GM21576 (cell line): ENCODE measurements at regions not wholly inside any gene's neighbourhood (a gene's known extent, or its start where the extent isn't known, plus 50 kb on each side); places are given as distances from the start of the nearest gene placed in this dataset.
"Not testable (repeated sequence)": the region's sequence is repeated elsewhere in the genome, so short reads cannot be mapped to it uniquely, and the experiment has no call there.

ENCODE experiments used
- ATAC-seq: cut with Tn5 transposase; IDR thresholded peaks from one replicate; pipeline ENCODE4 v1.9.1; 2021; ENCODE audit warnings: mild to moderate bottlenecking, moderate library complexity; ENCODE audit not compliant: unreplicated experiment

DNA sequence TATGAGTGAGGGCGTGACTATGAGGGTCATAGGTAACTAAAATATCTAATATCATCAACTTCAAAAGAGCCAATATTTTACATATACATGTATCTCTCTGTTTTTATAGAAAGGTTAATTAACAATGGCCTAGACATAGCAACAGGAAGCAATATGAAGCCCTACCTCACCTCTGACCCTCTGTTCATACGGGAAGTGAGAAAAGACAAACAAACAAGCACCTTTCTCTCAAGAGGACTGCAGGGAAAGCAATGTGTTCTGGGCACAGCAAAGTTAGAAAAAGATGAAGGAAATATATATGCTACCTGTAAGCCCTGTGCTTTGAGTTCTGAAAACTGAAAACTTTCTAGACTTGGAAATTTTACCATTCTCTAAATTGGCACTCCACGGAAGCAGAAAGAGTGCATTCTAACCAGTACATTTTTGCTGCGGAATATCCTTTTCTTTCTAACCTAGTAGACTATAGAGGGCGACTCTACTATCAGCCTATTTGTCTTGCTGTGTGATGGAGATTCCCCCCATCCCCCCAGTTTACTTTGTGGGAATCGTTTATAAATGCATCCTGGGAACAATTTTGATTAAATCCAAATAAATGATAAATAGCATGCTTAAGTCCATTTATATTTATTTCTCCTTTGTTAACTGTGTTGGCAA, 830.4 kb upstream of the FAT3 start:
- no peak for ATAC-seq

DNA sequence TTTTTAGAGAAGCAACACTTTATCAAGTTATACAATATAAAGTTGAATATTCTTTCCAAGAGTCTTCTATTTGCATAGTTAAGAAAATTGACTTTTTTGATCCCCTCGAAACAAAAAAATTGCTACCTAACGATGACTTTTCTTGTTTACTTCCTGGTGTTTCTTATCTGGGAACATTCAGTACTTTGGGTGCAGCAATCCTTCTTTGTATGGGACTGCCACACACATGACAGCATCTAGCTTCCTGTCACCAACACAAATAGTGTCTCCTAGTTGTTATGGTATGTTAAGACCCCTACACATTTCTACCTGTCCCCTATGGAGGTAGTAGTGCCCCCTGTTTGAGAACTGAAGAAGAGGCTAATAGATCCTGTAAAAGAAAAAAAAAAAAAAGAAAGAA, 841.7 kb upstream of the FAT3 start:
- no peak for ATAC-seq

DNA sequence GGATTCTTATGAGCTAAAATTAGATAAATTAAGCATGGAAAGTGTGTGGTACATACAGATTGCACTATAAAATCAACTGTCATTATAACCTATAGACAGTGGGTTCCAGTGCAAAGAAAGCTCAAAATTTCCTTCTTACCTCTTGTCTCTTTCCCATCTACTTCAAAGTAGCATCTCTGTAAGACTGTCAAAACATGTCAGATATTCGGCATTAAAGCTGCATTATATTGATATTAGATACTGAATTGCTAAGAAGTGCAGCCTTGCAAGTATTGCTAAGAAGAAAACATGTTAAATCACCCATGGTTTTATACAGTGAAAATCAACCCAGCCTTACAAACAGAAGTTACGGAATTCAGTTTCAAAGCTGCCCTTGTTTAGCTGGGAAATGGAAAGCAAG, 849.8 kb upstream of the FAT3 start:
- no peak for ATAC-seq

DNA sequence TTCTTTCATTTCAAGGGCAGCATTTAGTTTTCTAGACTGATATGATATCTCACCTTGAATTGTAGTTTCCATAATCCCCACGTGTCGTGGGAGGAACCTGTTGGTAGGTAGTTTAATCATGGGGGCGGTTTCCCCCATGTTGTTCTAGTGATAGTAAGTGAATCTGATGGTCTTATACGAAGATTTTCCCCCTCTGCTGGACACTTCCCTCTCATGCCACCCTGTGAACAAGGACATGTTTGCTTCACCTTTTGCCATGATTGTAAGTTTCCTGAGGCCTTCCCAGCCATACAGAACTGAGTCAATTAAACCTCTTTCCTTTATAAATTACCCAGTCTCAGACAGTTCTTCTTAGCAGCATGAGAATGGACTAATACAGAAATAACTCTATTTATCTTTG, 851.1 kb upstream of the FAT3 start:
- no peak for ATAC-seq

DNA sequence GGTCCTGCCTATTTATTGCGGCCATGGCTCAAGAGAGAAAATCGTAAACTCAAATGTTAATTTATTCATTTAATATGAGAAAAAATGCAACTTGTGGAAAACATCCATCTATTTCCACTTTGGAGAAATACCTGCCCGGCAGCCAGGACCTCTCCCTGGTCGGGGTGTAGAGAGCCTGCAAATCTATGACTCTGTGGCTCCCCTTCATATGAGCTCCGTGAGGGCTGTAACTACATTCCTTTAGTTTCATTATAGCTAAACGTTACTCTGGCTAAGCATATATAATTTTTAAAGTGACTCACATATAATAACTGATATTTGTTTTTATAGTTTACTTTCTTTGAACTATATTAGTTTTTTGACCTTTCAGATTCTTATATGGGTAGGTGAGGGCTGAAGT, 857.8 kb upstream of the FAT3 start:
- no peak for ATAC-seq

DNA sequence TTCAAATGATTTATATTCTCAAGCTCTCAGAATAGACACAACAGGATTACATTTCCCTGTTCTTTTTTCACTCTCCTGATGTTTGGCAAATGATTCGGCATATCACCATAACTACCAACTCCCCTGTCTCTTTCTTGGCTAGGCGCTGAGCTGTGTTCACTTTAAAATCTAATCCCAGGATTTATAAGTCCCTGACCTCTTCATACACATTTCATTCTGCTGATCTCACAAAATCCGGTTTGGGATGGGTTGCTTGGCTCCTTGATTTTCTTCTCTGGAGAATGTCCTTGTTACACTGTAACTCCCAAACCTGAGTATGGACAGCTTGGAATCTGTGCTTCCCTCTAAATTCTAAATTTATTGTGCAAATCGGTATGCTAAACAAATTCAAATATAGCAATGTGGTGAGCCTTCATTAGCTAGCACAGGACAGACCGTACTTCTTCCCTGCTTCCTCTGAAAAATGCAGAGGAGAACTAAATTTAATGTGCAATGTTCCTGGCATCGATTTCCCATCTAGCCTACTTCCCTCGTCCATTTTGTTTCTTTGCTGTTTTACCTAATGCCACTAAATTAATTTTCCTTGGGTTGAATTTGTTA, 858.5 kb upstream of the FAT3 start:
- no peak for ATAC-seq

DNA sequence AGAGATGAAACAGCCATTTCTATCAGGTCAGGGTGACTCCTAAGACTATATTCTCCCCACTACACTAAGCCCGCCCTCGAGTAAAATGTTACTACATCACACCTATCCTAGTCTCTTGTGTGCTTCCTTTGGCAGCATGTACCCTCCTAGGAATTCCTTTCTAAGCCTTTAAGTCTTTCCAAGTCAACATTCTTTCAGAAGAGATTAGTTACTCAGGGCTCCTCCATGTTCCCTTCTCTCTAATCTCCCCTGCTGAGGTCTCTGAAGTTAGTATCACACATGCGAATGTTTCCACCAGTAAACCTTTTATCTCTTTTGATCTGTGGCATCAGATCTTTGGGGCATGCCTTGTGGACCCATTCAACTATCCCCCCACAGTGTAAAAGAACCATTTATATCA, 873.7 kb upstream of the FAT3 start:
- ATAC-seq = no peak

DNA sequence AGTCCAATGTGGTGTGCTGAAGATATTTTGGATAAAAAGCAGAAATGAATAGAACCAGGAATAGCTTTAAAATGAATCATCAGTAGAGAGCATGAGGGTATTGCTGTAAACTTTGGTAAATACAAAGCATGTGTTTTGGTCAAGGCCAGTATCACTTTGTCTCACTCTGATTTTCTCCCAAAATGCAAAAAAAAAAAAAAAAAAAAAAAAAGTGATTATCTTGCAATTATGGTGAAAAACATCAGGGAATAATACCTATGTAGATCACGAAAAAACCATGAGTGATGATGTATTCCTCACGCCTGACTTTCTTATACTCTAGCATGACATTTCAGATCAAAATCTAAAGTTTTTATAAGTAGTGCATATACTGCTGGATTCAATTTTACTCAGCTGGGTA, 897.9 kb upstream of the FAT3 start:
- ATAC-seq = no peak

DNA sequence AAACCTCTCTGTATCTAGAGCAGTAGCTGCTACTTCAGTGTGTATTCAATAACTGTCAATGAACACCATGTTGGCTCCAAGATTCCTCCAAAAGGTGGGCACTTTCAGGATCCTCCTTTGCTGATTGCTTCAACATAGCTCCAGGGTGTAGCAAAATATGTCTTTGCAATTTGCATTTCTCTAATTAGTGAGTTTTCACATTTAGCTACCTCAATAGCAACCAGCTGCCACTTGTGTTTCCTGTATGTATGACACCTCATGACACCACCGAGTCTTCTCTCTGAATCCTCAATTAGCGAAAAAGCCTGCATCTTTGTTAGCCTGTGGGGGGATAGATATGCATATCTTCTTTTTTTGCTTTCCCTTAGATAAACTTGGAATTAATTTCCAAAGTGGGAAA, 898.3 kb upstream of the FAT3 start:
- no peak for ATAC-seq

DNA sequence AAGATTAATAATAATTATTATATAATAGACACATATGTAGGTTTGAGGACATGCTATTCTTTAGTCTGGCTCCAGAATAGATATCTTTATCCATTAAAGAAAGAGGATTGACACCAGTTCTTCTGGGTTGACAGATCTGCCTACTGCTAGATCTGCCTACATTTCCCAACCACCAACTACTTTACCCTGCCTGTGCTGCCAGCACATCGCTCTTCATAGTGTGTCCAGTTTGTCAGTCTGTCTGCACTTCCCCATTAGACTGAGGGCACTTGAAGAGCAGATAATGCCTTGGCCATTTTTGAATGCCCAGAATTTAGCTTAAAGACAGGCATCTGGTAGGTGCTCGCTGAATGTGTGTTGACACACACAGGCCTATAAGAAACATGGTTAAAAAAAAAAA, 910.1 kb upstream of the FAT3 start:
- no peak for ATAC-seq

DNA sequence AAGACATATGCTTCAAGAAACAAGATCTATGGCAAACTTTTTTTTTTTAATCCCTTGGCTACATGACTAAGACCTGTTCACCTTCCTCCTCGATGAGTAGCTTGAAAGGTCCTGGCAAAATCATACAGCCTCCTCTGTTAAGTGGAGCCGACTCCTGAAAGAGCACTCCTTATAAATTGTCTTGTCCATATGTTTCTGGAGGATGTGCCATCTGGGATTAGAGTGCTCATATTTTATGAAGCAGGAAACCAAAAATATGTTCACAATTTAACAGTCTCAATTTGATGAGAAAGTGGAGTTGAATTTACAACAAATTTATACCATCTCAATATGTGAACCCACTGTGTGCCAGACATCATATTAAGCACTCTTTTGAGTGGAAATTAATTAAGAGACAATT, 912.1 kb upstream of the FAT3 start:
- no peak for ATAC-seq

DNA sequence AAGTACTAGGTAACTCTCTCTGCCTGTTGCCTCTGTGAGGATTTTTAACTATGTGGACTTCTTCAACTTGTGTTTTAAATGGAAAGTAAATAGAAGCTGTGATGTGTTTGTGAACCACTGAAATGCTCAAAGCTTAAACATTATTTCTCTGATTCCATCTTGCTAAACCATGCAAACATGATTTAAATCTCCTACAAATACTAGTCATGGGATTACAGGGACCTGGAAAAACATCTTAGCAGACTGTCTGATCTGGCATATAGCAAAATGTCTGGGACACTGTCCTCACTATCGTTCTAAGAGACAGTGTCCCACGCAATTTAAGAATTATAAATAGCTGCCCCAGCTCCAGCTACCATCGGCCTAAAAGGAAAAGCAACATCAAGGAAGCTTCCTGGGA, 914.5 kb upstream of the FAT3 start:
- ATAC-seq = no peak

DNA sequence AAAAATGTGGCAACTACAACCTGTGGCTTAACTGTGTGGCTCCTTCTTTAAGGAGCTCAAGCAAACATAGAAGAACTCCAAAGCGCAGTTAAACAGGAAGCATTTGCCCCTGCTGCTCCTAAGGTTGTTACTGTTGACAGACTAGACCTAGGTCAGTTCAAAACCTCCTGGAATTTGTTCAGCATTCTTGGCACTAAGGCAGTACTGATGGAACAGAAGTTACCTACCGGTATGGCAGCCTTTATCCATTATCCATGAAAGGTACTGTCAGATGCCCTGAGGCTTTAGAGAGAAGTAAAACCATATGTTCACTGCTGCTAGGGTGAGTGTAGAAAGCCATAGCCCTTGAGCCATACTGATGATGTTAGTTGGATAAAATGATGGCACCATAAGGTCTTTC, 916.5 kb upstream of the FAT3 start:
- ATAC-seq = no peak

DNA sequence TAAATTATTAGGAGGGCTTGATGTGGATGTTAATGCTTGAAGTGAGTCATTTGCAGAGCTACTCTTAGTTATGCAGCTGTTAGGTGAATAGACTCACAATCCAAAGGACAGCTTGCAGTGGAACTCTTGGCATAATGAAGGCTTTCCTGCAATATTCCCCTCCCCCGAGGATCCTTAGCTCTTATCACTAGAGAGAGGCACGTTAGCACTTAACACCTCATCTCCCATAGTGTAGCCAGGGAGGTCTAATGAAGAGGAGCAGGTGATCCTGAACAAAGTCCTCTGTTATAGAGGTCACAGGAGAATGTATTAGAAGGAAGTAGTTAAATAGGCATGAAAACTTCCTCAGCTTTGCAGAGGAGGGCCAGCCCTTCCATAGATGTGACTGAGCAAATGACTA, 919.2 kb upstream of the FAT3 start:
- no peak for ATAC-seq

DNA sequence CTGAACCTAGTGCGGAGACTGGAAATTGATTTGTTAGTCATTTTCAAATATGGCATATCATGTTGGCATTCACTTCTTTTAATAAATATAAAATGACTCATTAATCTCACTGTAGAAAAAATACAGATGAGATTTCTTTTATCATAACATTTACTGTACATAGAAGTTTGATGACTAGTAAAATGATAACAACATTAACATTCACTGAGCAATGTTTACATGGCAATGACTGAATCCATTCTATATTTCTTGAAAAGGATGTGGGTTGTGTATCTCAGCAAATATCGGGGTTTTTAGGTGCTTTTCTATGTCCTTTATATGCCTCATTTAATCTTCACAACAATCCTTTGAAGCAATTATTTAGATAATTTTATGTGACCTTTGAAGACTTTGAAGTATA, 920.9 kb upstream of the FAT3 start:
- ATAC-seq = no peak

DNA sequence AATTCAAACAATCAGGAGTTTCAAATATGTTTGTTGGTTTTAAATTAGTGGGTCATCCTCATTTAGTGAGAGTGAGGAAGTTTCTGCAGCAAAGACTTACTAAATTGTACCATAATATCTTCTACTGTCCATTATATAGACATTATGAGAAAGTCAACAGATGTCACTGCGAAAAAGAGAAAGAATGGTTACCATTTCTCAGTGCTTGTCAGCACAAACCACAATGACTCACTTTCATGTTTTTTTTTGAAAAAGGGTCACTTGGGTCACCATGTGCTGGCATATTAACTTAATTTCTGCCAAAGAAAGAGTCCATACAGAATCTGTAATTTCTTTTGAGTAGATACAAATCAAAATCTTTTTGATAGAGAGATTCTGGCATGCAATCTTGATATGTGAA, 924.6 kb upstream of the FAT3 start:
- no peak for ATAC-seq

DNA sequence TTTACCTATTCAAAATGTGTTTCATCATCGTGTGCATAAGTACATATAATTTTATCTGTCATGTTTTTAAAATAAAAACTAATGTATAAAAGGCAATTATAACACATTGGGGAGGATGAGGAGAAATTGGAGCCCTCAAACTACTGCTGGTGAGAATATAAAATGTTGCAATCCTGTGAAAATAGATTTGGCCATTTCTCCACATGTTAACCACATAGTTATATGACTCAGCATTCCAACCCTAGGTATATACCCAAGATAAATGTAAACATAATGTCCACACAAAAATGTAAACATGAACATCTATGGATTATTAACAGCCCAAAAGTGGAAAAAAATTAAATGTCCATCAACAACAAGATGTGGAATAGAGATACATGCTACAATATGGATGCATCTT, 928.0 kb upstream of the FAT3 start:
- ATAC-seq = no peak

DNA sequence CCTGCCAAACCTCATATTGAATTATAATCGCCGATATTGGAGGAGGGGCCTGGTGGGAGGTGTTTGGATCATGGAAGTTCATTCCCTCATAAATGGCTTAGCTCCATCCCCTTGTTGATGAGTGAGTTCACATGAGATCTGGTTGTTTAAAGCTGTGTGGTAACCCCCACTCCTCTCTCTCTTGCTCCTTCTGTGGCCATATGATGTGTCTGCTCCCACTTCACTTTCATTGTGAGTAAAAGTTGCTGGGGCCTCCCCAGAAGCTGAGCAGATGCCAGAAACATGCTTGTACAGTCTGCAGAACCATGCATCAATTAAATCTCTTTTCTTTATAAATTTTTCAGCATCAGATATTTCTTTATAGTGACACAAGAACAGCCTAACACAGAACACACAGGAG, 929.0 kb upstream of the FAT3 start:
- no peak for ATAC-seq

DNA sequence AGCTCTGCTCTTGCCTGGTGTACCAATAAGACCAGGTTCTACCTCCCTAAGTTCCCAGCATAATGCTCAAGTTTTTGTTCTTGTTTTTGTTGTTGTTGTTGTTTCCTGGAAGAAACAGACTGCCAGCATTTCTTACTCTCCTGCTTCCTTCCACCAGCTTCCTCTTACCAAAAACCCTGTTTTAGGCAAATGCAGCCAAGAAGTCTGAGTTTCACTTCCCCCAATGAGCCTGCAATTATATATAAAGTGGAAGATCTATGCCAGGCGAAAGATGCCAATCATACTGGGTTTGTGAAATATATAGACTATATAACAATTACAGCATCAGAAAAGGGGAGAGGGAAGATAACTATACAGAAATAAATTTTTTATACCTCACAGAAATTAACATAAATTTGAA, 931.5 kb upstream of the FAT3 start:
- ATAC-seq = no peak

DNA sequence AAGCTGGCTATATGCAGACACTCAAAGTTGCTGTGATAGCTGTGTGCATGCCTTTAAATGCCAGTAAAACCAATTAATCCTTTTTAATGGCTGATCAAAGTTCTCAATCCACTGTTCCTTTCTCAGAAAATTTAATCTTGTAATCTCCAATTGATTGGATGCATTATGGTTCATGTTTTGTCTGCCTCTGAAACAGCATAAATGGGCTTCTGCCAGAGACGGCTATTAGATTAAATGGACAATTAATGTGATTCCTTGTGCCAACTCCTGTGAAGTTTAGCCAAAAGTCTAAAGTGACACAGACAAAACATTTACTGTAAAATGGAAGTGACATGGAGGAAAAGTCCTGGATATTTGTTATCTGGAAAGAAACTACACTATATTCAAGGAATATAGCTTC, 952.5 kb upstream of the FAT3 start:
- ATAC-seq = no peak

DNA sequence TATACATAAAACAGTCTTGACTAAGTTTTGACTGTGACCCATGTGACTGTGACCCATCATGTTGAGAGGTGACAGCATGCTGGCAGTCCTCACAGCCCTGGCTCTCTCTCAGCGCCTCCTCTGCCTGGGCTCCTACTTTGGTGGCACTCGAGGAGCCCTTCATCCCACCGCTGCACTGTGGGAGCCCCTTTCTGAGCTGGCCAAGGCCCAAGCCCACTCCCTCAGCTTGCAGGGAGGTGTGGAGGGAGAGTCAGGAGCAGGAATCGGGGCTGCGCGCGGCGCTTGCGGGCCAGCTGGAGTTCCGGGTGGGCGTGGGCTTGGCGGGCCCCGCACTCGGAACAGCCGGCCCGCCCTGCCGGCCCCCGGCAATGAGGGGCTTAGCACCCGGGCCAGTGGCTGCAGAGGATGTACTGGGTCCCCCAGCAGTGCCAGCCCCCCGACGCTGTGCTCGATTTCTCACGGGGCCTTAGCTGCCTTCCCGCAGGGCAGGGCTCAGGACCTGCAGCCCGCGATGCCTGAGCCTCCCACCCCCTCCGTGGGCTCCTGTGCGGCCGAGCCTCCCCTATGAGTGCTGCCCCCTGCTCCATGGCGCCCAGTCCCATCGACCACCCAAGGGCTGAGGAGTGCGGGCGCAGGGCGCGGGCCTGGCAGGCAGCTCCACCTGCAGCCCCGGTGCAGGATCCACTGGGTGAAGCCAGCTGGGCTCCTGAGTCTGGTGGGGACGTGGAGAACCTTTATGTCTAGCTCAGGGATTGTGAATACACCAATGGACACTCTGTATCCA, 955.9 kb upstream of the FAT3 start:
- not testable (repeated sequence) for ATAC-seq

DNA sequence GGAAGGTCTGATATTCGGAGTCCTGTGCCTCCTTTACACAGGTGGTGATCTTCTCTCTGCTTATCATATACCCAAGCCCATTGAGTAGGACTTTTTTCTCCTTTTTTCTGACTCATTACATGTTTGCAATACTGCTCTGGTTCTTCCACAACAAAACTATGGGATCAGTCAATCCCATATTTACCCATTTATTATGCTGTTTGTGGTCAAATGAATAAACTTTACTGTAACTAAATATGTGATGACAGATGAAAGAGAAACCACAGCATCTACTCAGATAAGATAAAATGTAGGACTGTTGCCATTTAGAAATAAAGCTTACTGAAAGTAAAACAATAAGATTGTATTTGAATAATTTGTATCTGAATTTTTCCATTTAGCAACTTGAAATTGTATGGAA, 958.7 kb upstream of the FAT3 start:
- no peak for ATAC-seq

DNA sequence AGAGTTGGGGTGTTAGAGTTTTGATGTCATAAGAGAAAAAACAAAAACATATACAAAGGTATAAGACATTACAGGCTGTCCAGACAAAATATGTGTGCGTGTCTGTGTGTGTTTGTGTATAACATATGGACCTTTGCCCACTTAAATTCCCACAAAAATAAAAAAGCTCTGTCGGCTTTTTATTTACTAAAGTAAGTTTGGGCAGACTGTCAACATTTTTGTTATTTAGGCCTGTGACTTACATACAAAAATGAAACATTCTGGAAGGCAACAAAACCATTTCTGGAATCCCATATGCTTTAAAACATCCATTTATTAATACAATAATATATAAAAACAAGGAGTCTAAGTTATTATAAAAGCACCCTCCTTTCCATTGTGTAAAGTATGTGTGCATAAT, 960.1 kb upstream of the FAT3 start:
- no peak for ATAC-seq
